HG02973 (cell line): ENCODE measurements at regions not wholly inside any gene's neighbourhood (a gene's known extent, or its start where the extent isn't known, plus 50 kb on each side); places are given as distances from the start of the nearest gene placed in this dataset.
"Not testable (repeated sequence)": the region's sequence is repeated elsewhere in the genome, so short reads cannot be mapped to it uniquely, and the experiment has no call there.

ENCODE experiments used
- ATAC-seq: cut with Tn5 transposase; IDR thresholded peaks from one replicate; pipeline ENCODE4 v1.9.1; 2021; ENCODE audit warnings: moderate library complexity; ENCODE audit not compliant: unreplicated experiment

GRCh38 chr3:80994767-80995166 is 766.7 kb downstream of the GBE1 start:
- ATAC-seq, result no peak

GRCh38 chr3:80994085-80994665 is 767.3 kb downstream of the GBE1 start:
- no peak for ATAC-seq

DNA sequence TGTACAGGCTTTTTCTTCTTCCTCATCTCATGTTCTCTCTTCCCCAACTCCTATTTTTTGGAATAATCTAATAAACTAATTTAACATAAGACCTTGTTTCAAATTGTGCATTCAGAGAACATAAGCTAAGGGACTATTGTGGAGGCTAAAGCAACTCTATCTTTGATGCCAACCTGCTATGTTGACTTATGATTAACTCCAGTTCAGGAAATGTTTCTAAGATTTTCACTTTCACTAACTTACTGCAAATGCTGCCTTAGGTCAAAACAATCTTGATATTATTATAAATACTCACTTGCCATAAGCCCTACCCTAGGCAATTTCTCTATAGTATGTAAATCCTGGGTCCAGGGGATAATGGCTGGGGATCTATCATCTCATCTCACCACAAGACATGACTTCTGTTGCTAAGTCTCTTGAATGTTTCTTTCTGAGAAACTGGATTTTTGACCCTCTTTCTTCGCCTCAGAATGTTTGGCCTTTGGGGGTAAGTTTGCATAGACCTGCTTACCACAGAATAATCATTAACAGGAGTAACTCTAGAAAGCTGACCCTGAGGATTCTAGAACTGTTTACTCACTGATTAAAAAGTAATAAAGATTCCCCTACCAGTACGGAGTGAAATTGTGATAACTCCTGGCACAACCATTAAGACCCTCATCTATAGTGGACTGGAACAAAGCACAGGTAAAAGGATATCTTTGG is 768.1 kb downstream of the GBE1 start:
- ATAC-seq, result no peak

GRCh38 chr3:80983753-80984152 is 777.7 kb downstream of the GBE1 start:
- no peak for ATAC-seq

DNA sequence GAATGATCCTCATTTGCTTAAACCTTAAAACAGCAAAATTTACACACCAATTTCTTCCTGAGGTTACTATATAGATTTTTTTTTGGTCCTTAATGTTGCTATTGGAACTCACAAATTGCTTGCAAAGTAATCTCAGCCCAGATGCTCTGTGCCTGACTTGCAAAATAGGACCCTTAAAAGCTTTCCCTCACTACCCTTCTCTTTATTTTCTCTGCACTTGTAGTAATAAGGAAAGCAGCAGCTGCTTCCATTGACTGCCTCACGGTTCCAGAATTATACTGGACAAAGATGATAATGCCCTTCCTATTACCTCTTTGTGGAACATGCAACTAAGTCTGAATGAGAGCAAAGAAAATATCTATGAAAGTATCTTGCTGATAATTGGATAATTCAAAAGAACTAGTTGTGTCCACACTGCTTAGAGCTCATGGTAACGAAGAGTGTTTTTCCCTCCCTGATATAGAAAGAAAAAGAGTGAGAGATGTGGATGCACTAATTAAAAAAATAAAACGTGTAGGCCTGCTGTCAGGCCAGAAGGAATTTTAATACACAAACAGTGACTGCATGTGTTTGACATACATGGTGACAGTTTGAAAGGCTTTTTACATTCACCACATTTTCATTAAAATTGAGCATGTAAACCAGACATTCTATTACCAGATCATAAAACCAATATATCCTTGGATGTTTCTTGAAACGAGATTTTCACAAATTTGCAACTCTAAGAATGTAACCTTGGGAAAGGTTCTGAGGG is 783.1 kb downstream of the GBE1 start:
- no peak for ATAC-seq

DNA sequence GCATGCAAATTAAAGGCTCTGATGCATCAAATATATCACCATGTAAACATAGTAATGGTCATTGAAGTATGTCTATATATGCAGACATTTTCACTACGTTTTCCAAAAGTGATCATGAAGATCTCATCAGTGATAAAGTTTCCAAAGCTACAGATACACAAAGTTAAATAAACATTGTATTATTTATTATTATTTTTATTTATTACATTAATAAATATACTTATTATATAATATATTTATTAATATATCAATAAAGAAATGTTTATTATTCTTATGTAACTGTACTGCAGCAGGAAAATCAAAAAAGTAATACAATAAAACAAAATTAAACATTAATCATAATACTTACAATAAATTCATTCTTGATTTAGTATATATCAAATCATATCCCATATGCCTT is 791.2 kb downstream of the GBE1 start:
- no peak for ATAC-seq

- ATAC-seq, result no peak
Measured at GRCh38 chr3:80929576-80929975, 831.9 kb downstream of the GBE1 start.

DNA sequence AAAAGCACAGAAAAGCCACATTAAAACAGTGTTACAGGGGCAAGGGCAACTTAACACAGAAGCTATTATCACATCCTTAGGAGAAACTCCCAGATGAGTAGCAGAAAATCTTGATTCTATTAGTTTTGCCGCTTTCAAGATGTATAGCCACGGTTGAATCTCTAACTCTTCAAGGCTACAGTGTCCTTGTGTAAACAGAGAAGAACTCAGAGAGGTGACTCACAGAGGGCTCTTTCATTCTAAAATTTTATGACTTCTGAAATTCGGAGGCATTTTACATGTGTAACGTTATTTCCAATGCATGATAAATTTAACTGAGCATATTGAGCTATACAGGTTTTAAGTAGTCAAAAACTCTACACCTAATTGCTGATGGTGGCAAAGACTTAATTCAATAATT is 846.6 kb downstream of the GBE1 start:
- ATAC-seq, result no peak

DNA sequence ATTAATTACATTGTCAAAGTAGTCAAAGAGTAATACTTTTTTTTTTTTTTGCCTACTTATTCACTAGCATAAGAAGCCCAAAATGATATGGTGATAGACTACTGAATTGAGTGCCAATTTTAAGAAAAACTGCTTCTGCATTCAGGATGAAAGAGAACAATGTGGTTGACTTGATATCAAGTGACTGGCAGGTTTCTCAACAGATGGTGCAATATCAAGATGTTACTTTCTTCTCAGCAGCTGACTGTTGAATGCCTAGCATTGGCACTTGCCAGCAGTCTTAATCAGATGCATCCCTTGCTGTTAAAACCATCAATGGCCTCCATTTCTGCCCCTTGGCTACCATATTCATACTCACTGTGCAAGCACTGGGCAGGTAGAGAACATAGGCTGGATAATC is 863.2 kb downstream of the GBE1 start:
- ATAC-seq, result no peak

GRCh38 chr3:80897005-80897404 is 864.4 kb downstream of the GBE1 start:
- not testable (repeated sequence) for ATAC-seq

- no peak for ATAC-seq
Measured at GRCh38 chr3:80890571-80890970, 870.9 kb downstream of the GBE1 start.

- ATAC-seq, result no peak
Measured at GRCh38 chr3:80889535-80889934, 871.9 kb downstream of the GBE1 start.

DNA sequence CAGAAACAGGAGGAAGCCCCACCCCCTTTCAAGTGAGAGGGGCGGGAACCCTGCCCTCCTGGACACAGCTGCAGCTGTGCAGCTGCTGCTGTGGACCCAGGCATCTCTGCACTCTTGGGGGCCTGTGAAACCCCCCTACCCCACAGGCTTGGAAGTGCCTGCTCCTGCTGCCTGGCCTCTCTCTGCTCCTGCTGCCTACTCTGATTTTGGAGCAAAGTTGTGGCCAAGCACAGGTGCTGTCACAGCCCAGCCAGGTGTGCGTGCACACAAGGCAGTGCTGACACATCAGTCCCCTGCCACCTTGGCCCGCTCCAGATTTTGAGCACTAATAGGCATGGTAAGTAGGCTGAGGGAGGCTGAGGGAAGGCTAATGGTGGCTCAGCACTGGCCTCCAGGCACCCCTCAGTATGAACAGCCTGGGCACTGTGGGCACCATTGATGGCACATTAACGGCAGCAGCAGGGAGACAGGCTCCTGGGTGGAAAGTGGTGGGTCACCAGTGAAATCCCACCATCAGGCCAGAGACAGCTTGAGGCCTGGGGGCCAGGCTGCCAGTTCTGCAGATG is 890.9 kb downstream of the GBE1 start:
- ATAC-seq, result no peak

GRCh38 chr3:80855482-80855881 is 906.0 kb downstream of the GBE1 start:
- ATAC-seq, result no peak

DNA sequence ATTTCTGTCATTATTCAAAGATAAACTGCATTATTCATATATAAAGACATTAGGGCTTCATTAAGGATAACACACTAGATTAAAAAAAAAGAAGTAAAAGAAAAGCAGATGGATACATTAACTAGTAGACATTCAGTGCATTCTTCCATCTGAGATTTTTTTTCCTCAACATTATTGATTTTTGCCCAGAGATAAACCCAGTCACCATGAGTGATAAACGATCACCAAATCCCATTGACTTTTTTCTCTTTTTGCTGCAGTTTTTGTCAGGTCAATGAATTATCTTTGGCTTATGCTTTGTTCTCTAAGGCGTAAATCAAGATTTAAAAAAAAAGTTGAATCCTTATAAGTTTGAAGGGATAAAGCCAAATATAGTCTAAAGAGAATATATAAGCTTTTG is 925.0 kb downstream of the GBE1 start:
- ATAC-seq, result no peak

DNA sequence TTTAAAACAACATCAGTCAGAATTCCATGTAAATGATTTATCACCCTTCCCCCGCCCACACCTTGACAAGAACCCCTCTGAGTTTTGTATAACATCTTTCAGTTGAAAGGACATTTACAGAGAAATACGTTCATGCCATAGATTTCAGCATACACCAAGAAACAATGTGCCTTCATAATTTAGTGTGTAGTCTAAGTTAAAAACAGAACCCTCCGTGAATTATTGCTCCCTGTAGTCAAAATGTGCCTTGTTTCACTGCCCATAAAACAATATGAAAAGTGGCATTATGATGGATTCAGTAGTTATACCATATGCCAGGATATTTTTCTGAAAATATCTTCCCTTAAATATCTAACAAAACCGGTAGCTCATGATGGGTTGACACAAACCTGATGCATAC is 953.9 kb downstream of the GBE1 start:
- ATAC-seq, result no peak

- ATAC-seq, result no peak
Measured at GRCh38 chr3:80806673-80807072, 954.8 kb downstream of the GBE1 start.

DNA sequence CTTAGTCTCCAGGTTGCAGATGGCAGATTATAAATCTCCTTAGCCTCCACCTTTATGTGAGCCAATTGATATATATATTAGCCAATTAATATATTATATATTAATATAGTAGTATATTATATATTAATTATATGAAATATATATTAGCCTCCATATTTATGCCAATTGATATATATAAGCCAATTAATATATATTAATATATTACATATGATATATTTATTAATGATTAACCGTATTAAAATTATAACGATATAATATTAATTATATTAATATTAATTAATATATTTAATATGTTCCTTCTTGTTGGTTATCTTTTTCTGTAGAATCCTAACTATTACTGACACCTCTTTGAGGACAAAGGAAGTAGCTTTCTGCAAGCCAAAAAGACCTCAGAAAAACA is 972.5 kb downstream of the GBE1 start:
- ATAC-seq, result no peak

- no peak for ATAC-seq
Measured at GRCh38 chr3:80785875-80786274, 975.6 kb downstream of the GBE1 start.

DNA sequence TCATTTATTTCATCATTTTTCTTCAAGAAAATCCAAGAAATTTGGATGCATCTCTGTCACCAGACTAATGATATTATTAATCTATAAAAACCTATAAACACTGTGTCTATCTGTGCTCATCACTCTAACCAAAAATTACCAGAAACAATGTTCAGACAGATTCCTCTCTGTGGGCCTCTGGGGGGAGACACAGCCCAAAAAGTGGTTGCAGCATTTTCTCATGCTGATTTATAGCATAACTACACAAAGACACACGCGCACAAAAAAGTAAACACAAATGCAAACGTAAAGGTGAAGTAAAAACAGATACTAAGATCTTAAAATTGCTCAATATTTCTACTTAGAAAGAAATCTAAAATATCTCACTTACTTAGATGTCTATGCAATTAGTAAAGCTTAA is 976.0 kb downstream of the GBE1 start:
- ATAC-seq, result no peak

- no peak for ATAC-seq
Measured at GRCh38 chr3:80771085-80771484, 990.4 kb downstream of the GBE1 start.
